ENCODE measurements at regions not wholly inside any gene's neighbourhood (a gene's known extent, or its start where the extent isn't known, plus 50 kb on each side); places are given as distances from the start of the nearest gene placed in this dataset.

GRCh38 chr9:13387734-13388067 lies 108.2 kb upstream of the MPDZ start:
- ATAC-seq (no peak), DNase-seq (no peak)
- Mint-ChIP-seq H3K9me3 (peaks cover 34 to 54% of the 10 kb centered on the region in 2 donors), H3K27ac (no peak overlapping the region), H3K4me3 (no peak overlapping the region), H3K27me3 (no peaks in the 10 kb centered on the region), H3K4me1 (no peaks in the 10 kb centered on the region)

GRCh38 chr9:13386935-13387733 lies 107.6 kb upstream of the MPDZ start:
- no peak overlapping the region for H3K4me3 Mint-ChIP-seq
- no peak overlapping the region for H3K27ac Mint-ChIP-seq
- no peaks in the 10 kb centered on the region for H3K4me1 Mint-ChIP-seq
- ATAC-seq (no peak), DNase-seq (no peak)
- H3K27me3 Mint-ChIP-seq: no peaks in the 10 kb centered on the region
- H3K9me3 Mint-ChIP-seq: peaks cover 34 to 54% of the 10 kb centered on the region in 2 donors

- Mint-ChIP-seq H3K27me3 (no peaks in the 10 kb centered on the region), H3K27ac (no peak overlapping the region), H3K4me3 (no peak overlapping the region), H3K4me1 (no peaks in the 10 kb centered on the region), H3K9me3 (peaks cover 32 to 45% of the 10 kb centered on the region in 2 donors)
- ATAC-seq (no peak), DNase-seq (no peak)
Observed at GRCh38 chr9:13386316-13386715, 106.8 kb upstream of the MPDZ start.

GRCh38 chr9:13383855-13384254 lies 104.4 kb upstream of the MPDZ start:
- Mint-ChIP-seq H3K9me3 (peaks cover 19 to 30% of the 10 kb centered on the region in 2 donors), H3K4me1 (no peaks in the 10 kb centered on the region), H3K27me3 (no peaks in the 10 kb centered on the region), H3K4me3 (no peak overlapping the region), H3K27ac (no peak overlapping the region)
- ATAC-seq (no peak), DNase-seq (no peak)

GRCh38 chr9:13383216-13383615 lies 103.7 kb upstream of the MPDZ start:
- no peak for ATAC-seq
- Mint-ChIP-seq H3K27ac (no peak overlapping the region), H3K9me3 (peaks cover 19 to 30% of the 10 kb centered on the region in 2 donors), H3K4me1 (no peaks in the 10 kb centered on the region), H3K27me3 (no peaks in the 10 kb centered on the region), H3K4me3 (no peak overlapping the region)
- no peak for DNase-seq

- no peak overlapping the region for H3K4me3 Mint-ChIP-seq
- H3K27me3 Mint-ChIP-seq: no peaks in the 10 kb centered on the region
- no peaks in the 10 kb centered on the region for H3K4me1 Mint-ChIP-seq
- DNase-seq (no peak), ATAC-seq (no peak)
- peaks cover 17 to 30% of the 10 kb centered on the region in 2 donors for H3K9me3 Mint-ChIP-seq
- H3K27ac Mint-ChIP-seq: no peak overlapping the region
Observed at GRCh38 chr9:13382595-13382994, 103.1 kb upstream of the MPDZ start.

GRCh38 chr9:13380903-13381302 lies 101.4 kb upstream of the MPDZ start:
- DNase-seq: no peak
- H3K9me3 Mint-ChIP-seq: peaks cover 10 to 28% of the 10 kb centered on the region in 2 donors
- no peaks in the 10 kb centered on the region for H3K27me3 Mint-ChIP-seq
- no peak for ATAC-seq
- H3K4me3 Mint-ChIP-seq: no peak overlapping the region
- no peak overlapping the region for H3K27ac Mint-ChIP-seq
- H3K4me1 Mint-ChIP-seq: no peaks in the 10 kb centered on the region

GRCh38 chr9:13378154-13378553 lies 98.7 kb upstream of the MPDZ start:
- H3K4me3 Mint-ChIP-seq: no peak overlapping the region
- no peaks in the 10 kb centered on the region for H3K27me3 Mint-ChIP-seq
- peaks cover 0 to 6% of the 10 kb centered on the region in 2 donors for H3K9me3 Mint-ChIP-seq
- ATAC-seq (no peak), DNase-seq (no peak)
- no peaks in the 10 kb centered on the region for H3K4me1 Mint-ChIP-seq
- H3K27ac Mint-ChIP-seq: no peak overlapping the region

- H3K27ac Mint-ChIP-seq: no peak overlapping the region
- H3K4me3 Mint-ChIP-seq: no peak overlapping the region
- H3K9me3 Mint-ChIP-seq: peaks cover 0 to 6% of the 10 kb centered on the region in 2 donors
- no peak for DNase-seq
- no peak for ATAC-seq
- no peaks in the 10 kb centered on the region for H3K4me1 Mint-ChIP-seq
- H3K27me3 Mint-ChIP-seq: no peaks in the 10 kb centered on the region
Observed at GRCh38 chr9:13377171-13377925, 97.9 kb upstream of the MPDZ start.

- H3K4me1 Mint-ChIP-seq: no peaks in the 10 kb centered on the region
- H3K9me3 Mint-ChIP-seq: peaks cover 0 to 4% of the 10 kb centered on the region in 2 donors
- DNase-seq (no peak), ATAC-seq (no peak)
- H3K27me3 Mint-ChIP-seq: no peaks in the 10 kb centered on the region
- H3K4me3 Mint-ChIP-seq: no peak overlapping the region
- H3K27ac Mint-ChIP-seq: no peak overlapping the region
Observed at GRCh38 chr9:13372510-13372909, 93.0 kb upstream of the MPDZ start.

GRCh38 chr9:13369431-13369830 lies 89.9 kb upstream of the MPDZ start:
- DNase-seq: no peak
- Mint-ChIP-seq H3K27ac (no peak overlapping the region), H3K4me1 (no peaks in the 10 kb centered on the region), H3K9me3 (peaks cover 0 to 4% of the 10 kb centered on the region in 2 donors), H3K4me3 (no peak overlapping the region), H3K27me3 (no peaks in the 10 kb centered on the region)
- ATAC-seq: no peak

GRCh38 chr9:13367784-13368183 lies 88.3 kb upstream of the MPDZ start:
- no peak overlapping the region for H3K27ac Mint-ChIP-seq
- no peak overlapping the region for H3K4me3 Mint-ChIP-seq
- no peaks in the 10 kb centered on the region for H3K4me1 Mint-ChIP-seq
- no peak for ATAC-seq
- no peaks in the 10 kb centered on the region for H3K27me3 Mint-ChIP-seq
- no peak for DNase-seq
- H3K9me3 Mint-ChIP-seq: peaks cover 0 to 4% of the 10 kb centered on the region in 2 donors

- DNase-seq (no peak), ATAC-seq (no peak)
- H3K9me3 Mint-ChIP-seq: no peaks in the 10 kb centered on the region
- H3K4me1 Mint-ChIP-seq: no peaks in the 10 kb centered on the region
- H3K4me3 Mint-ChIP-seq: no peak overlapping the region
- no peak overlapping the region for H3K27ac Mint-ChIP-seq
- H3K27me3 Mint-ChIP-seq: no peaks in the 10 kb centered on the region
Observed at GRCh38 chr9:13364271-13365000, 84.9 kb upstream of the MPDZ start.

- Mint-ChIP-seq H3K4me1 (no peaks in the 10 kb centered on the region), H3K9me3 (peaks cover 0 to 5% of the 10 kb centered on the region in 2 donors), H3K27me3 (no peaks in the 10 kb centered on the region), H3K4me3 (no peak overlapping the region), H3K27ac (no peak overlapping the region)
- ATAC-seq (no peak), DNase-seq (no peak)
Observed at GRCh38 chr9:13361076-13361475, 81.6 kb upstream of the MPDZ start.

- no peak overlapping the region for H3K4me3 Mint-ChIP-seq
- no peak overlapping the region for H3K27ac Mint-ChIP-seq
- no peak for ATAC-seq
- peaks cover 0 to 5% of the 10 kb centered on the region in 2 donors for H3K9me3 Mint-ChIP-seq
- no peaks in the 10 kb centered on the region for H3K4me1 Mint-ChIP-seq
- no peak for DNase-seq
- H3K27me3 Mint-ChIP-seq: no peaks in the 10 kb centered on the region
Observed at GRCh38 chr9:13360188-13360587, 80.7 kb upstream of the MPDZ start.

GRCh38 chr9:13358128-13358527 lies 78.6 kb upstream of the MPDZ start:
- Mint-ChIP-seq H3K27ac (no peak overlapping the region), H3K27me3 (no peaks in the 10 kb centered on the region), H3K9me3 (peaks cover 0 to 5% of the 10 kb centered on the region in 2 donors), H3K4me1 (no peaks in the 10 kb centered on the region), H3K4me3 (no peak overlapping the region)
- no peak for ATAC-seq
- DNase-seq: no peak

Measured in stimulated activated naive CD8-positive, alpha-beta T cell treated with anti-CD3 and anti-CD28 coated beads, Interleukin-15, amount 100 ng/mL, for 72 hours (primary cell).